K562 (cell line): ENCODE measurements at regions not wholly inside any gene's neighbourhood (a gene's known extent, or its start where the extent isn't known, plus 50 kb on each side); places are given as distances from the start of the nearest gene placed in this dataset.

Source experiments
- ATAC-seq: fragments of 200-7000 bp; cut with Tn5 transposase; 3 replicates; pipeline ENCODE4 v1.9.1; 2020; ENCODE audit warnings: moderate library complexity
- BruUV-seq: library from RNA; stranded (reverse); fragments of 400-500 nt; replicated peaks from 2 replicates; lab custom pipeline; 2021; lab: Mats Ljungman, UMichigan
- CTCF ChIA-PET: fragments of 300-600 bp; formaldehyde crosslinking; extraction: SDS; loops from one replicate; lab custom pipeline; 2021; ENCODE audit warnings: low intra/inter-chr PET ratio; lab: Yijun Ruan, JAX
- POLR2A ChIA-PET: fragments of 300-600, 350-650 bp; sonication (Branson Sonifier 250); formaldehyde crosslinking; extraction: SDS; loops from one replicate; lab custom pipeline; 2021; ENCODE audit warnings: antibody characterized with exemption, inconsistent platforms; lab: Yijun Ruan, JAX
- DNase-seq, 4 experiments: peaks; one replicate each; pipeline versions ENCODE4 v3.0.0 to v3.0.0-alpha.2; 2011 to 2018; ENCODE audit warnings: low spot score in 3 of 4, mixed read lengths in 3 of 4; ENCODE audit errors: extremely low read depth in 1 of 4
- FAIRE-seq: peaks from 2 replicates; lab custom pipeline; 2011; peaks lifted over from hg19 to GRCh38; lab: Jason Lieb, UNC
- H2AFZ ChIP-seq: 2 replicates; pipeline ENCODE4 v1.6.0; 2011; ENCODE audit warnings: low read depth, low read length, control low read depth, inconsistent platforms
- H3K27ac ChIP-seq: fragments of 200-600 bp; 3 replicates; pipeline ENCODE4 v1.8.0; 2011; ENCODE audit warnings: low read depth, mild to moderate bottlenecking, control low read depth, inconsistent platforms, low read length, moderate library complexity, mixed read lengths; ENCODE audit errors: extremely low read depth
- H3K27me3 ChIP-seq, 2 experiments: fragments of 300-600 bp in 1 of 2; 2 replicates in 1 of 2; 3 replicates in 1 of 2; pipeline versions ENCODE4 v1.6.0 to v1.8.0; 2011; ENCODE audit warnings: inconsistent platforms in 2 of 2, low read length in 2 of 2, mild to moderate bottlenecking in 1 of 2, mixed read lengths in 1 of 2, moderate library complexity in 1 of 2; ENCODE audit not compliant: control insufficient read depth in 2 of 2, insufficient read depth in 2 of 2
- H3K36me3 ChIP-seq: fragments of 300-600 bp; 3 replicates; pipeline ENCODE4 v1.8.0; 2011; ENCODE audit warnings: mild to moderate bottlenecking, low read length, inconsistent platforms; ENCODE audit not compliant: control insufficient read depth, insufficient read depth
- H3K4me1 ChIP-seq, 2 experiments: fragments of 200-600 bp in 1 of 2; replicated peaks in 1 of 2; 2 replicates in 1 of 2; 3 replicates in 1 of 2; pipeline versions ENCODE4 v1.5.1 to v1.8.0; 2011; ENCODE audit warnings: inconsistent platforms in 2 of 2, low read length in 2 of 2, mild to moderate bottlenecking in 1 of 2, mixed read lengths in 1 of 2, moderate library complexity in 1 of 2; ENCODE audit not compliant: control insufficient read depth in 2 of 2, insufficient read depth in 2 of 2
- H3K4me2 ChIP-seq: 2 replicates; pipeline ENCODE4 v1.6.1; 2011; ENCODE audit warnings: low read length, control low read depth, inconsistent platforms, mixed read lengths; ENCODE audit not compliant: insufficient read depth
- H3K4me3 ChIP-seq: fragments of 200-600 bp; sonication (generic), shearing (Covaris generic); 2 replicates; pipeline ENCODE4 v1.5.1; 2016; ENCODE audit warnings: control low read depth, inconsistent platforms
- H3K79me2 ChIP-seq: fragments of 200-600 bp; 3 replicates; pipeline ENCODE4 v1.8.0; 2011; ENCODE audit warnings: low read length, inconsistent platforms; ENCODE audit not compliant: control insufficient read depth, insufficient read depth
- H3K9ac ChIP-seq, 2 experiments: 2 replicates each; pipeline versions ENCODE4 v1.6.0 to v1.6.1; 2011; ENCODE audit warnings: low read depth in 2 of 2, low read length in 2 of 2, control low read depth in 1 of 2, inconsistent platforms in 1 of 2, mild to moderate bottlenecking in 1 of 2, mixed read lengths in 1 of 2; ENCODE audit not compliant: insufficient read depth in 1 of 2
- H3K9me1 ChIP-seq: one replicate; pipeline ENCODE4 v1.6.0; 2011; ENCODE audit warnings: inconsistent platforms, mild to moderate bottlenecking, low read length, moderate library complexity; ENCODE audit not compliant: control insufficient read depth, insufficient read depth
- H3K9me3 ChIP-seq: replicated peaks from 2 replicates; pipeline ENCODE4 v1.5.1; 2011; ENCODE audit warnings: low read depth, low read length, inconsistent platforms; ENCODE audit not compliant: control insufficient read depth, insufficient read depth
- H4K20me1 ChIP-seq: replicated peaks from 2 replicates; pipeline ENCODE4 v1.6.1; 2011; ENCODE audit warnings: low read length, inconsistent platforms, mixed read lengths; ENCODE audit not compliant: control insufficient read depth, insufficient read depth
- ATF6 ChIP-seq: sonication (generic); formaldehyde crosslinking; IDR thresholded peaks from 2 replicates; pipeline ENCODE4 v1.4.0; 2020; ENCODE audit warnings: mild to moderate bottlenecking, missing genetic modification reagents
- CC2D1A ChIP-seq: fragments of 450-650 bp; IDR thresholded peaks from 2 replicates; pipeline ENCODE4 v1.6.1; 2017; ENCODE audit warnings: mild to moderate bottlenecking
- ZNF655 ChIP-seq: fragments of 250-450 bp; sonication (Bioruptor Pico); IDR thresholded peaks from 2 replicates; pipeline ENCODE4 v1.5.0; 2021
- ZNF785 ChIP-seq: fragments of 250-450 bp; sonication (Bioruptor Pico); IDR thresholded peaks from 2 replicates; pipeline ENCODE4 v1.4.0; 2020; ENCODE audit warnings: mild to moderate bottlenecking
- WGBS: fragments of 100-300 bp; shearing (Covaris generic); methylation state at CpG from one replicate; pipeline ENCODE4 v1.1.6; 2016; ENCODE audit warnings: low coverage, mixed read lengths; ENCODE audit not compliant: insufficient coverage; ENCODE audit errors: missing lambda C conversion rate; 5-methylcytosine and 5-hydroxymethylcytosine counted together
- in situ Hi-C: fragments of 300-500 bp; cut with MboI; formaldehyde crosslinking; loops from 4 replicates; pipeline ENCODE4 v1.15.0; 2018; ENCODE audit warnings: inconsistent platforms, mixed read lengths
- intact Hi-C: fragments of 100-400 bp; cut with micrococcal nuclease; formaldehyde crosslinking; loops from 2 replicates; pipeline ENCODE4 v1.14.2; 2022

GRCh38 chr9:4420351-4420750, 69.9 kb upstream of the SLC1A1 start (continued):
- TF ChIP-seq ZNF785: no peak
- no peak for TF ChIP-seq CC2D1A

- no peak for ATAC-seq
- 3% methylated on average over 2 of the region's 2 CpGs for WGBS
These were observed 72.5 kb upstream of the SLC1A1 start for GRCh38 chr9:4417578-4418325.

More at GRCh38 chr9:4417578-4418325, 72.5 kb upstream of the SLC1A1 start:
- DNase-seq: no peak
- no peaks in the 10 kb centered on the region for H3K36me3 ChIP-seq
- H3K27me3 ChIP-seq: no peaks in the 10 kb centered on the region
- H3K9ac ChIP-seq: no peak overlapping the region
- H3K4me2 ChIP-seq: no peak overlapping the region
- H3K4me1 ChIP-seq: no peaks in the 10 kb centered on the region
- no peaks in the 10 kb centered on the region for H3K79me2 ChIP-seq
- in situ Hi-C loops (no loop called here), intact Hi-C loops (no loop called here)
- BruUV-seq: no TSS peak
- H3K27ac ChIP-seq: no peak overlapping the region
- no peak overlapping the region for H3K4me3 ChIP-seq
- FAIRE-seq: no peak
- TF ChIP-seq ATF6 (CRISPR knock-in tag) (no peak), ZNF655 (CRISPR knock-in tag) (no peak)
- no peaks in the 10 kb centered on the region for H3K9me3 ChIP-seq
- no peak overlapping the region for H2AFZ ChIP-seq
- ChIA-PET POLR2A (no interaction called here), CTCF (no interaction called here)
- no peaks in the 10 kb centered on the region for H4K20me1 ChIP-seq
- no peaks in the 10 kb centered on the region for H3K9me1 ChIP-seq
